HG02973 (cell line): ENCODE measurements at regions not wholly inside any gene's neighbourhood (a gene's known extent, or its start where the extent isn't known, plus 50 kb on each side); places are given as distances from the start of the nearest gene placed in this dataset.

Experiments
- ATAC-seq: cut with Tn5 transposase; IDR thresholded peaks from one replicate; pipeline ENCODE4 v1.9.1; 2021; ENCODE audit warnings: moderate library complexity; ENCODE audit not compliant: unreplicated experiment

- no peak for ATAC-seq
Measured at GRCh38 chr4:14218641-14219040, 591.1 kb upstream of the BOD1L1 start.

- ATAC-seq: no peak
Measured at GRCh38 chr4:14221176-14221575, 593.7 kb upstream of the BOD1L1 start.

GRCh38 chr4:14222377-14223029, 595.0 kb upstream of the BOD1L1 start:
- no peak for ATAC-seq

- ATAC-seq: no peak
Measured at GRCh38 chr4:14223461-14223860, 595.9 kb upstream of the BOD1L1 start.

GRCh38 chr4:14225688-14226207, 598.2 kb upstream of the BOD1L1 start:
- no peak for ATAC-seq

GRCh38 chr4:14233126-14233525, 605.6 kb upstream of the BOD1L1 start:
- ATAC-seq: no peak

- no peak for ATAC-seq
Measured at GRCh38 chr4:14234307-14234706, 606.8 kb upstream of the BOD1L1 start.

GRCh38 chr4:14236359-14236758, 608.8 kb upstream of the BOD1L1 start:
- no peak for ATAC-seq

GRCh38 chr4:14237911-14238310, 610.4 kb upstream of the BOD1L1 start:
- ATAC-seq: no peak

- ATAC-seq: no peak
Measured at GRCh38 chr4:14241574-14241973, 614.0 kb upstream of the BOD1L1 start.

GRCh38 chr4:14247767-14248166, 620.2 kb upstream of the BOD1L1 start:
- ATAC-seq: no peak

- no peak for ATAC-seq
Measured at GRCh38 chr4:14249226-14249625, 621.7 kb upstream of the BOD1L1 start.

GRCh38 chr4:14254252-14254651, 626.7 kb upstream of the BOD1L1 start:
- ATAC-seq: peak; percentile 65

GRCh38 chr4:14254926-14255325, 627.4 kb upstream of the BOD1L1 start:
- ATAC-seq: no peak

- no peak for ATAC-seq
Measured at GRCh38 chr4:14257903-14258302, 630.4 kb upstream of the BOD1L1 start.

GRCh38 chr4:14259936-14260335, 632.4 kb upstream of the BOD1L1 start:
- no peak for ATAC-seq

GRCh38 chr4:14260591-14260990, 633.1 kb upstream of the BOD1L1 start:
- ATAC-seq: no peak

GRCh38 chr4:14262221-14262620, 634.7 kb upstream of the BOD1L1 start:
- ATAC-seq: no peak

- no peak for ATAC-seq
Measured at GRCh38 chr4:14264437-14264836, 636.9 kb upstream of the BOD1L1 start.

GRCh38 chr4:14265651-14266050, 638.1 kb upstream of the BOD1L1 start:
- no peak for ATAC-seq

GRCh38 chr4:14267373-14268060, 640.0 kb upstream of the BOD1L1 start:
- ATAC-seq: no peak

GRCh38 chr4:14269824-14270223, 642.3 kb upstream of the BOD1L1 start:
- ATAC-seq: no peak

- ATAC-seq: no peak
Measured at GRCh38 chr4:14272206-14272605, 644.7 kb upstream of the BOD1L1 start.
